ENCODE measurements at regions not wholly inside any gene's neighbourhood (a gene's known extent, or its start where the extent isn't known, plus 50 kb on each side); places are given as distances from the start of the nearest gene placed in this dataset.

GRCh38 chr5:168226012-168226411 lies 65.4 kb upstream of the WWC1 start:
- no TSS peak for BruUV-seq (replicated peaks)
- intact Hi-C loops (cut with micrococcal nuclease; ENCODE audit: unreplicated experiment) (no loop called here), in situ Hi-C loops (cut with MboI) (no loop called here)
- no peaks in the 10 kb centered on the region for H3K36me3 ChIP-seq (ENCODE audit: control insufficient read depth in 2 of 2, insufficient read depth in 2 of 2, low read length in 1 of 2)
- SMC1A ChIA-PET (ENCODE audit: uncharacterized antibody, unreplicated experiment), result no interaction called here
- CTCF ChIA-PET, result interaction anchor here (0.6 kb wide), 1 partner anchor 668 kb away, joined by 3 read pairs; no protein-coding TSS in a partner anchor
- peaks cover 11% of the 10 kb centered on the region for H3K4me1 ChIP-seq (ENCODE audit: control insufficient read depth, insufficient read depth, low read length)
- RAD21 ChIA-PET (ENCODE audit: unreplicated experiment), result no interaction called here
- no peak overlapping the region for H3K4me3 ChIP-seq
- H3K9me3 ChIP-seq (replicated peaks; ENCODE audit: control insufficient read depth, insufficient read depth, low read length), result no peaks in the 10 kb centered on the region
- DNase-seq (ENCODE audit: low read depth, low spot score) (no peak), FAIRE-seq (no peak), ATAC-seq (no peak)
- no peaks in the 10 kb centered on the region; a peak in 1 of 4 replicates for H3K27me3 ChIP-seq (replicated peaks in 1 of 2; ENCODE audit: control insufficient read depth in 2 of 2, insufficient read depth in 2 of 2, low read length in 1 of 2)
- H3K27ac ChIP-seq (ENCODE audit: control insufficient read depth, insufficient read depth), result no peak overlapping the region
- H3K9ac ChIP-seq (ENCODE audit: control insufficient read depth, insufficient read depth, low read length), result no peak overlapping the region
- POLR2A ChIA-PET, result no interaction called here
- no peaks in the 10 kb centered on the region for H4K20me1 ChIP-seq (ENCODE audit: control insufficient read depth, insufficient read depth)
- WGBS (ENCODE audit: insufficient coverage, insufficient replicate concordance, low lambda C conversion rate, missing lambda C conversion rate), result 76% methylated on average over 10 of the region's 10 CpGs
- no peak for TF ChIP-seq ZBTB11 (CRISPR knock-in tag; IDR thresholded peaks at IDR 0.05)
- TF ChIP-seq NFYA (IDR thresholded peaks at IDR 0.05; ENCODE audit: borderline replicate concordance, low read depth, low read length), result no peak
- TF ChIP-seq TARDBP (IDR thresholded peaks at IDR 0.05; ENCODE audit: borderline replicate concordance), result no peak
- no peak for TF ChIP-seq EGR1 (IDR thresholded peaks at IDR 0.05; ENCODE audit: borderline replicate concordance in 1 of 2, low read depth in 2 of 2, low read length in 2 of 2)
- TF ChIP-seq IKZF2 (IDR thresholded peaks at IDR 0.05), result no peak
- no peak for TF ChIP-seq ZBTB40 (IDR thresholded peaks at IDR 0.05; ENCODE audit: borderline replicate concordance)
- TF ChIP-seq ETV6 (conservative IDR thresholded peaks at IDR 0.05 in 1 of 2, IDR thresholded peaks at IDR 0.05 in 1 of 2; ENCODE audit: borderline replicate concordance in 1 of 2, low read depth in 1 of 2), result no peak
- TF ChIP-seq CBX5 (IDR thresholded peaks at IDR 0.05; ENCODE audit: low read depth), result no peak
- no peak for TF ChIP-seq PAX8 (IDR thresholded peaks at IDR 0.05)
- no peak for TF ChIP-seq NFIC (IDR thresholded peaks at IDR 0.05; ENCODE audit: low read depth, low read length)
- H3K79me2 ChIP-seq (ENCODE audit: control insufficient read depth, insufficient read depth, low read length), result no peaks in the 10 kb centered on the region
- no peak overlapping the region for H3K4me2 ChIP-seq (ENCODE audit: control insufficient read depth, insufficient read depth)
- H2AFZ ChIP-seq (ENCODE audit: control insufficient read depth, low read depth, low read length), result no peak overlapping the region

Measured in GM12878 (cell line).